Heart right ventricle (tissue), 16 donors: ENCODE measurements at regions not wholly inside any gene's neighbourhood (a gene's known extent, or its start where the extent isn't known, plus 50 kb on each side); places are given as distances from the start of the nearest gene placed in this dataset.

Source experiments
- ATAC-seq, 8 donors: fragments of 200-7000 bp; cut with Tn5 transposase; one replicate each; pipeline ENCODE4 v1.9.1; 2020; ENCODE audit warnings: mild to moderate bottlenecking in 8 of 8, moderate library complexity in 8 of 8, moderate number of reproducible peaks in 1 of 8
- DNase-seq, 2 donors: peaks; one replicate each; pipeline ENCODE4 v3.0.0-alpha.2; 2020
- H3K27ac ChIP-seq, 10 donors: fragments of 200-600 bp; sonication (generic) in 2 of 10; one replicate each; pipeline versions ENCODE4 v1.5.0 to v1.8.0; 2020 to 2022; ENCODE audit warnings: mild to moderate bottlenecking in 3 of 10
- H3K27me3 ChIP-seq, 7 donors: fragments of 200-600 bp; one replicate each; pipeline ENCODE4 v1.8.0; 2021 to 2022; ENCODE audit warnings: mild to moderate bottlenecking in 2 of 7
- H3K36me3 ChIP-seq, 9 donors: fragments of 200-600 bp; sonication (generic) in 1 of 9; one replicate each; pipeline versions ENCODE4 v1.5.0 to v1.8.0; 2020 to 2022; ENCODE audit warnings: mild to moderate bottlenecking in 2 of 9
- H3K4me1 ChIP-seq, 9 donors: fragments of 200-600 bp; sonication (generic) in 1 of 9; one replicate each; pipeline versions ENCODE4 v1.5.0 to v1.8.0; 2020 to 2022; ENCODE audit warnings: mild to moderate bottlenecking in 4 of 9
- H3K4me3 ChIP-seq, 10 donors: fragments of 200-600 bp; sonication (generic) in 2 of 10; one replicate each; pipeline versions ENCODE4 v1.5.0 to v1.8.0; 2020 to 2022; ENCODE audit warnings: mild to moderate bottlenecking in 7 of 10, moderate library complexity in 2 of 10
- H3K9me3 ChIP-seq, 11 donors: fragments of 200-600 bp in 10 of 11; sonication (generic) in 2 of 11; one replicate each; pipeline versions ENCODE4 v1.5.0 to v1.8.0; 2013 to 2022; ENCODE audit warnings: mild to moderate bottlenecking in 2 of 11, control low read depth in 1 of 11, moderate library complexity in 1 of 11
- WGBS, 2 donors: extraction: QIAGEN DNeasy Blood & Tissue Kit; methylation state at CpG; one replicate each; pipeline ENCODE4 v1.1.7; 2013; ENCODE audit warnings: inconsistent platforms in 1 of 2; 5-methylcytosine and 5-hydroxymethylcytosine counted together
- intact Hi-C, 10 donors: fragments of 100-400 bp; cut with DNase I; formaldehyde crosslinking; loops; one replicate each; pipeline versions ENCODE4 v1.11.1 to v1.14.2; 2022
- TF ChIP-seq, protein P1 (sequence below), 9 donors: fragments of 200-600 bp; sonication (generic) in 2 of 9; IDR thresholded peaks; one replicate each; pipeline versions ENCODE4 v1.5.0 to v1.8.0; 2021 to 2022; ENCODE audit warnings: antibody characterized with exemption in 9 of 9, mild to moderate bottlenecking in 5 of 9, moderate library complexity in 1 of 9
- donor health status: Arrhythmogenic right ventricular cardiomyopathy.
- donor health status: ischemic (EF 13 %, LVEDD 7.1; RV severe dilation, severe dysfunction).
- donor health status: healthy with polysubstance abuse.
- donor health status: DM: no; HTN: yes; CAD: no.
- donor health status: DM: no; HTN: no; CAD: no.
- donor health status: ischemic (EF 25% LVEDD 6.9; RV normal size, moderate dysfunction).
- donor health status: ischemic (EF 25% LVEDD 5.7; RV mildly dilated, moderate dysfunction).
- donor health status: healthy.
- donor health status: DM: yes; HTN: yes; CAD: no.
- donor health status: Ischemic cardiomyopathy.
- donor health status: ischemic (EF 35%, LVEDD 5.7; RV mildly dilated, moderate dysfunction).
- donor health status: nonischemic (EF 11% LVEDD 7.7; RV severe dilation, severe dysfunction).
- donor health status: DM: yes; HTN: yes; CAD: no.
- donor health status: PGD.
- donor health status: ischemic (EF 29% LVEDD 5.4; RV normal size, mild dysfunction).
- donor health status: nonischemic (EF 23%, LVEDD 6.1; RV moderate dilation, normal function).

DNA sequence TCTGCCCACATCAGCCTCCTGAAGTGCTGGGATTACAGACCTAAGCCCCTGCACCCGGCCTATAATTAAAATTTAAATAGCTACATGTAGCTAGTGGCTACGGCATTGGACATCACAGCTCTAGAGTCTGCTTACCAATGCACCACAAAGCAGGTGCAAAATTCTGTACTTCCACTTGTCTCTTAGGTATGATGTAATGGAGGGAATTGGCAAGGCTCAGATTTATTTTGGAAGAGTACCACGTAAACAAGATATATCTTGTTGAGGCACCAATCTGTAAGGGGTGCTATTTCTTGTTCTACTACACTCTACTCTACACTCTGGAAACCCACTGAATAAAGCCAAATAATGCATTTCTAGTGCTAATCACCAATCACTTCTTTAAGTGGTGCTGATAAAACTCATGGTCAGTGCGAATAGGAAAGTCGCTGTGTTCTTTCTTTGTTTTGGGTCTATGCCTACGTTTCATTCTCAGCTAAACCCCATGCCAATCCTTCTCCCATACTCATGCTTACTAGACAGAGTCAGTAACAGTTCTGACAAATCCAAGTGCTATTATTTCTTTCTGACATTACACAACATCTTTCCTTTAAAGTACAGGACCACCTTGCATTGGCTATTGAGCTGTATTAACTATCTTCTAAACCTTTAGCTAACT, 92.3 kb downstream of the GC start:
- no peak for ATAC-seq
- TF ChIP-seq, protein P1, sequence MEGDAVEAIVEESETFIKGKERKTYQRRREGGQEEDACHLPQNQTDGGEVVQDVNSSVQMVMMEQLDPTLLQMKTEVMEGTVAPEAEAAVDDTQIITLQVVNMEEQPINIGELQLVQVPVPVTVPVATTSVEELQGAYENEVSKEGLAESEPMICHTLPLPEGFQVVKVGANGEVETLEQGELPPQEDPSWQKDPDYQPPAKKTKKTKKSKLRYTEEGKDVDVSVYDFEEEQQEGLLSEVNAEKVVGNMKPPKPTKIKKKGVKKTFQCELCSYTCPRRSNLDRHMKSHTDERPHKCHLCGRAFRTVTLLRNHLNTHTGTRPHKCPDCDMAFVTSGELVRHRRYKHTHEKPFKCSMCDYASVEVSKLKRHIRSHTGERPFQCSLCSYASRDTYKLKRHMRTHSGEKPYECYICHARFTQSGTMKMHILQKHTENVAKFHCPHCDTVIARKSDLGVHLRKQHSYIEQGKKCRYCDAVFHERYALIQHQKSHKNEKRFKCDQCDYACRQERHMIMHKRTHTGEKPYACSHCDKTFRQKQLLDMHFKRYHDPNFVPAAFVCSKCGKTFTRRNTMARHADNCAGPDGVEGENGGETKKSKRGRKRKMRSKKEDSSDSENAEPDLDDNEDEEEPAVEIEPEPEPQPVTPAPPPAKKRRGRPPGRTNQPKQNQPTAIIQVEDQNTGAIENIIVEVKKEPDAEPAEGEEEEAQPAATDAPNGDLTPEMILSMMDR (IDR thresholded peaks at IDR 0.05) = no peak
- H3K9me3 ChIP-seq = no peaks in the 10 kb centered on the region
- no peaks in the 10 kb centered on the region for H3K4me1 ChIP-seq
- no peak overlapping the region for H3K4me3 ChIP-seq
- no peaks in the 10 kb centered on the region for H3K36me3 ChIP-seq
- 68 to 72% methylated on average over 6 of the region's 6 CpGs for WGBS, 2 donors
- DNase-seq = no peak
- intact Hi-C loops = no loop called here
- no peak overlapping the region for H3K27ac ChIP-seq
- H3K27me3 ChIP-seq = peaks cover 0 to 4% (median 0%) of the 10 kb centered on the region in 7 donors

DNA sequence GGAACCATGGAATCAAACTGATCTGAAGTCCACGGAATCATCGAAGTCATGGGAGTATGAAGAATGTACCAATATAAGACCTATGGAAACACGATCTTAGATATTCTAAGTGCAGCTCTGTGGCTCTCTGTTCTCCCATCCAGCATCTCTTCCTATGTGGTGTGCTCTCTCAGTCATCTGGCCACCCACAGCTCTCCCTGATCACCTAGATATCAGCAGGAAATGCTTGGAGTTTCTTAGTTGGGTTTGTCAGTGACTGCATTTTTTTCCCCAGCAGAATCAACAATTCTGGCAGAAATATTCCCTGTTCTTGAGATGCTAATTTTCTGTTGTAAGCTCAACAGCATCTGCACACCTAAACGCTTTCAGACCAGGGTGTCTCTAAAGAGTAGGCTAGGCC, 94.1 kb downstream of the GC start:
- Histone ChIP-seq H3K4me3 (no peak overlapping the region), H3K27me3 (peaks cover 0 to 4% (median 0%) of the 10 kb centered on the region in 7 donors), H3K9me3 (no peaks in the 10 kb centered on the region), H3K36me3 (no peaks in the 10 kb centered on the region), H3K4me1 (no peaks in the 10 kb centered on the region), H3K27ac (no peak overlapping the region)
- ATAC-seq (no peak), DNase-seq (no peak)
- intact Hi-C loops = no loop called here
- WGBS, 2 donors = 89 to 90% methylated on average over 4 of the region's 4 CpGs
- TF ChIP-seq, protein P1 (IDR thresholded peaks at IDR 0.05) = no peak

DNA sequence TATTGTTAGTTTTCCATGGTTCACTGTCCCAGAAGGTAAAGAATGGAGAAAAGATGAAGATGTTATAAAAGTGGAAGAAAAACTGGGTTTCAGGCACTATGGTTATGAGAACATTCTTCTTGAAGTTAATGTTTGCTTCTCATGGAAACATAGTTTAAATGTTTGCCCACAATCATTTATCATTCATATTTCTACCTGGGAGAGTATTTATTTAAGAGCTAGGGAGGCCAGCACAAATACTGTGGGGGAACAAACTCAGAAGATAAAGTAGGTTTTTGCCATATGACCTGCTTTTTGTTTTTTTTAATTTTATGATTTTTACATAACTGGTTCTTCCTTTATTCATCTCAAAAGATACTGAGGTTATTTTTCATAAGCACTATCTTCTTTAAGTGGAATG, 96.8 kb downstream of the GC start:
- no peak overlapping the region for H3K27ac ChIP-seq
- H3K36me3 ChIP-seq = no peaks in the 10 kb centered on the region
- no peaks in the 10 kb centered on the region for H3K4me1 ChIP-seq
- H3K4me3 ChIP-seq = no peak overlapping the region
- ATAC-seq (no peak), DNase-seq (no peak)
- intact Hi-C loops = no loop called here
- peaks cover 0 to 4% (median 0%) of the 10 kb centered on the region in 7 donors for H3K27me3 ChIP-seq
- TF ChIP-seq, protein P1 (IDR thresholded peaks at IDR 0.05) = no peak
- no peaks in the 10 kb centered on the region for H3K9me3 ChIP-seq

DNA sequence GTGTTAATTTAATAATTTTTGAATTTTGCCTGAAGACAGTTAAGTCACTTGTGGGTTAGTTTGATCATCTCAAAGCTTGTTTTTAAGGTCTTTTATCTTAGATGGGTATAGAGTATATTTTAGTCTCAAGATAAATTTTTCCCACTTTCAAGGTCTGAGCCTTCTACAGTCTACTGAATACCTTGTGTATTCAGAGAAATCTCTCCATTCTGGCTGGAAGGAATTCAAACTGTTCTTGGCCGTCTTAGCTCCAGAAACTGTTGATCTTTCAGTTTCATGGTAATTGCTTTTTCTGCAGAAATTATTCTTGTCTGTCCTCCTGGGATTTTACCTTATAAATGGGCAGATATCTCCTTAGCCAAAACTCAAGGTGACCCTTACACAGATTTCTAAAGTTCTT, 97.9 kb downstream of the GC start:
- H3K27me3 ChIP-seq = peaks cover 0 to 4% (median 0%) of the 10 kb centered on the region in 7 donors
- DNase-seq = no peak
- H3K4me1 ChIP-seq = no peaks in the 10 kb centered on the region
- intact Hi-C loops = no loop called here
- no peak overlapping the region for H3K27ac ChIP-seq
- 50 to 72% methylated on average over 1 of the region's 1 CpG for WGBS, 2 donors
- TF ChIP-seq, protein P1 (IDR thresholded peaks at IDR 0.05) = no peak
- ATAC-seq = no peak
- no peaks in the 10 kb centered on the region for H3K36me3 ChIP-seq
- H3K4me3 ChIP-seq = no peak overlapping the region
- H3K9me3 ChIP-seq = no peaks in the 10 kb centered on the region
